ENCODE measurements at regions not wholly inside any gene's neighbourhood (a gene's known extent, or its start where the extent isn't known, plus 50 kb on each side); places are given as distances from the start of the nearest gene placed in this dataset.

- in situ Hi-C loops (cut with HindIII; ENCODE audit: low sequenced_read_pairs), result no loop called here
Measured at GRCh38 chr5:125115195-125115525, 368.7 kb upstream of the ZNF608 start.

DNA sequence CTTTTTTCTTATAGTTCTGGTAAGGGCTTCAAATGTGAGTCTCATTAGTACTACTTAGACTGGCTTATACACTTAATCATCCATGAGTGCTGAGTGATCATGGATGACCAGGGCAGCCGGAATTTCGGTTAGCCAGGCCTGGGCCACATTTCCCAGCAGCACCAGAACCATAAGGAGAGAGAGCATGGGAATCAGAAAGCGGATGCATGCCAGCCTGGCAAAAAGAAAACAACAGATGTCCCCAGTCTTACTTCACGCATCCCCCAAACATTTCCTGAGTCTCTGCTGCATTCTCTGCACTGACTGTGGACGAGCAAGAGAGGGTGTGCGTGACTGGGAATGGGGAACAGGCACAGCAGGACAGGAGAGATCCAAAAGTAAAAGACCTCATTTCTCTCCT lies 371.1 kb upstream of the ZNF608 start:
- in situ Hi-C loops (cut with HindIII; ENCODE audit: low sequenced_read_pairs), result no loop called here

DNA sequence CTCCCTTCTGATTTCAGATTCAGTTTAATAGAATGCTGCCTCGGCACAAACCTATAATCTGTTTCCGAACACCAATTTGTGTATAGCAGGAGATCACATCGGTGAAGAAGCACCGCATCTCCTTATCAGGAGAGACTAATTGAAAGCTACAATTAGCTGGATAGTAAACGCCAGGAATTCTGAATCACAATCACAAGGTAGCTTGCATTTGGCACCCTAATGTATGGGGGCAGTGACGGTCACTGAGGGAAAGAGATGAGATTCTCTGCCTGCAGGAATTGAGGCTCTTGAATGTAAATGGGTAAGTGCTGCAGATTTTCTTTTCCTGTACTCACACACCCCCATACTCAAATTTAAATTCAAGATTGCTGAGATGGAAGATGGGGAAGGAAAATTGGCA lies 373.6 kb upstream of the ZNF608 start:
- in situ Hi-C loops (cut with HindIII; ENCODE audit: low sequenced_read_pairs), result no loop called here

DNA sequence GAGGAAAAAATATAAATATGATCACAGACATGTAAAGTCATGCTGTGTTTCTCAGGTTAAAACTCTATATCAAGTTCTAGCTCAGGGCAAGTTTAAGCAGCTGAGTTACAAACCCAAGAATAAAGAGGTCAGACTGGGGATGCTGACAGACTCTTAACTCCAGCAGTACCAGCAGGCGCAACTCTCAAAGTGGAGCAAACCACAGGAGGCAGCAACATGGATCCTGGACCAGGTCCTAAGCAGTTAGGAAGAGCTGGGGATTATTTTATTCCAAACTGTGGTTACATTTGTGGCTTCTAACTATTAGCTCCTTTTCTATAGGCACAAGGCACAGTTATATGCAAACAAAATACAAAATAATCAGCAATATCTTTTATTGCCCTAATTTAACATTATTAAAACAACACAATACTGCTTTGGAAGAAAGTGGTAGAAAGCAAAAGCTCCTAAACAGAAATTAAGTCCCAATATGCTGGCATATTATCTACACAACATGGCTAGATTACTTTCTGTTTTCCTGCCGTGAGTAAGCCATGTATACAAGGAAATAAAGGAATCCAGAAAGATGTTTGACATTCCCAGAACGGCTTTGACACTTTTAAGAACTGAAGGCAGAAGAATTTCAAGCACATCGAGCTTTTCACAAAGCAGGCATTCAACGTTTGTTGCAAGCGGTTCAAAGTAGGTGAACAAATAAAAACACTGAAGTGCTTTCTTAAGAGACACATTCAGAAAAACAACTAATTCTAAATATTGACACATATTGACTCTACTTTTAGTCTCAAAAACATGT lies 378.8 kb upstream of the ZNF608 start:
- in situ Hi-C loops (cut with HindIII; ENCODE audit: low sequenced_read_pairs), result no loop called here

- in situ Hi-C loops (cut with HindIII; ENCODE audit: low sequenced_read_pairs), result no loop called here
Measured at GRCh38 chr5:125126050-125126449, 379.6 kb upstream of the ZNF608 start.

DNA sequence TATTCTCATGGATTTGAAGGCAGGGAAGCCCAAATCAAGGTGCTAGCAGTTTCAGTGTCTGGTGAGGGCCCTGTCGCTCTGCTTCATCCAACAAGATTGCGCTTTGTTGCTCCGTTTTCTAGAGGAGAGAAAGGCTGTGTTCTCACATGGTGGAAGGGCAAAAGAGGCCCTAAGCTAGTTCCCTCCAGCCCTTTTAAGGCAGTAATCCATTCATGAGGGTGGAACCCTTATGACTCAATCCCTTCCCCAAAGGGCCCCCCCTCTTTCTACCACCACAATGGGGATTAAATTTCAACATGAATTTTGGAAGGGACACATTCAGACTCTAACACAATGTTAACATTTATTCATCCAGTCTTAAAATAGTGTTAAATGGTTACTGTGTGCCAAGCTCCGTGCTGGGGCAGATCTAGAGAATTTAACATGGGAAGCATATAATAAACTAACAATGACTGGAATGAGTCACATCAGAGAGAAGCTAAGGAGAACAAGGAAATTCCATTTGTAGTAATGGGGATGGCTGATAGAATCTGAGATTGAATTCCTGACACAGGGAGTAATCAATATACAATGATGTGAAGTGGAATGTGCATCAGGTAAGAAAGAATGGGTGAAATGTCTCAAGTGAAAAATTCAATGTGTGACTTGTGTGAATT lies 382.8 kb upstream of the ZNF608 start:
- in situ Hi-C loops (cut with HindIII; ENCODE audit: low sequenced_read_pairs), result no loop called here

DNA sequence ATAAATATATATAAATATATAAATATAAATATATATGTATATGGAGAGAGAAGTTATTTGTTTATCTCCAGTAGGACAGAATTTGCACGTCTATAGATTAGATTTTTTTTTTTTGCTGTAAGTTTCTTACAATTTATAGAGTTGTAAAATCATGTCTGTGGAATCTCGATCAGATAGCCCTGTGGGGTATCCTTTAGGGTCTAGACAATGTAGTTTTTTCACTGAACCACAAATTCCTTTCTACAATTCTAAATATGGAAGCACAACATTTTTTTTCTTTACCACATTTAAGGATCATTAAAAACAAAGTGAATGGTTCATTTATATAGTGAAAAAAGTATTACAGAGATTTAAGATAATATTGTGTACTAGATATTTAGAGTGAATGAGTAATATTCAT lies 384.2 kb upstream of the ZNF608 start:
- in situ Hi-C loops (cut with HindIII; ENCODE audit: low sequenced_read_pairs), result no loop called here

- in situ Hi-C loops (cut with HindIII; ENCODE audit: low sequenced_read_pairs), result no loop called here
Measured at GRCh38 chr5:125134216-125135081, 388.0 kb upstream of the ZNF608 start.

- in situ Hi-C loops (cut with HindIII; ENCODE audit: low sequenced_read_pairs), result no loop called here
Measured at GRCh38 chr5:125137535-125137934, 391.1 kb upstream of the ZNF608 start.

GRCh38 chr5:125138266-125138665 lies 391.8 kb upstream of the ZNF608 start:
- in situ Hi-C loops (cut with HindIII; ENCODE audit: low sequenced_read_pairs), result no loop called here

DNA sequence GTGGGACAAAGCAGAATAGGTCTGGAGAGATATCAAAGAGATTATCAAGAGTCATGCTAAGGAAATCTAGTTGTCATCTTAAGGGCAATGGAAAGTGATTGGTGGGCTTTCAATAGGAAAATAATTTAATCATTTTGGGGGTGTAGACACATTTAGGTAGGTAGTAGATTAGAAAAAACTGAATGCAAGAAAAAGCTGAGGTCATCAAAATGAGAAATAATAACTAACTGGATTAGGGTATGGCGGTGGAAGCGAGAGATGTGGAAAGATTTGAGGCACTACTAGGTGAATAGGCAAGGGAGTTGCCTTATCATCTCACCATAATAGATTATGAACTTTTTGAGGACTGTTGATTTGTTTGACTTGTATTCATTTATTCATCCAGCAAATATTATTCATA lies 393.2 kb upstream of the ZNF608 start:
- in situ Hi-C loops (cut with HindIII; ENCODE audit: low sequenced_read_pairs), result no loop called here

DNA sequence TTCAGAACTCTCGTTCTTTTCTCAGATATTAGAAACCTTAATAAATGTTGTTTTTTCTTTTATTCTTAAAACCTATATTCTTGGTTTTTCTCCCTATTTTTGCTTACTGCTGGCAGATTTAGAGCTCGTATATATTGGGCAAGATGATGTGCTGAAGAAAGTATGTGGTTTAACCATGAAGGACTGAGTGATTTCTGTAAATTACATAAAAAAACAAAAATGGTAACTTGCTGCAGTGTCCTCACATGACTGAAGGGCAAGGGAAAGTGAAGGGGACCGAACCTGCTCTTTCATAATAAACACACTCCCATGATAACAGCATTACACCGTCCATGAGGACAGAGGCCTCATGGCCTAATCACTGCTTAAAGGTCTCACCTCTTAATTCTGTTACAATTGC lies 393.8 kb upstream of the ZNF608 start:
- in situ Hi-C loops (cut with HindIII; ENCODE audit: low sequenced_read_pairs), result no loop called here

- in situ Hi-C loops (cut with HindIII; ENCODE audit: low sequenced_read_pairs), result no loop called here
Measured at GRCh38 chr5:125140855-125141254, 394.4 kb upstream of the ZNF608 start.

DNA sequence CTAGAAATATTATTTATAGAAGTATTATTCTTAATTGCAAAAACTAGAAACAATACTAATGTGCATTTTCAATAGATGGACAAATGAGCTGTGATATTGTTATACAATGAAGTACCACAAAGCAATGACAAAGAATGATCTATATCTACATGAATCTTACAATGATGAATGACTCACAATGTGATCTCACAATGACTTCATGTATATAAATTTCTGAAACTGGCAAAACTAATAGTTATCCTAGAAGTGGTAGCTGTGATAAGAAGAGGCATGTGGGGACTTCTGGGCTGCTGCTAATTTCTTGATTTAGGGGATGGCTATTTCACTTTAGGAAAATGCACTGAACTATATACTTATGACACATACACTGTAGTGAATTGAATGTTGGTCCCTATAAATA lies 396.0 kb upstream of the ZNF608 start:
- in situ Hi-C loops (cut with HindIII; ENCODE audit: low sequenced_read_pairs), result no loop called here

GRCh38 chr5:125143011-125143410 lies 396.6 kb upstream of the ZNF608 start:
- in situ Hi-C loops (cut with HindIII; ENCODE audit: low sequenced_read_pairs), result no loop called here

GRCh38 chr5:125148076-125148475 lies 401.6 kb upstream of the ZNF608 start:
- in situ Hi-C loops (cut with HindIII; ENCODE audit: low sequenced_read_pairs), result no loop called here

DNA sequence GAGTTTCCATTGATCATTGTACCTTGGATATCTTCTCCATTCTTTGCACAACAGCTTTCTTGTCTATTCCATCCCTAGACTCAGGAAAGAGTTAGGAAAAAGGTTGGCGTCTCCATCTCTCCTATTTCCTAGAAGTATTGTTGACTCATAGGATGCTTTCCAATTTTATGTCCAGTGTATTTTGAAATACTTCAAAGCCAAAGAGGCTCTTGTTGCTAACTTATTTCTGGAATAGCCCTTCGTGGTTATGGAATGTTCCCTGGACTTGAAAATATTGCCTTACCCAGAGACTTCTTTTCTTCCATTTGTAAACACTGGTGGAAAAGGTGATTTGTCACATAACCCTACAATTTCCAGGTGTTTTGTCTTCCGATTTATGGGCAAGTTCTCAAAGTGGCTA lies 402.3 kb upstream of the ZNF608 start:
- in situ Hi-C loops (cut with HindIII; ENCODE audit: low sequenced_read_pairs), result no loop called here

DNA sequence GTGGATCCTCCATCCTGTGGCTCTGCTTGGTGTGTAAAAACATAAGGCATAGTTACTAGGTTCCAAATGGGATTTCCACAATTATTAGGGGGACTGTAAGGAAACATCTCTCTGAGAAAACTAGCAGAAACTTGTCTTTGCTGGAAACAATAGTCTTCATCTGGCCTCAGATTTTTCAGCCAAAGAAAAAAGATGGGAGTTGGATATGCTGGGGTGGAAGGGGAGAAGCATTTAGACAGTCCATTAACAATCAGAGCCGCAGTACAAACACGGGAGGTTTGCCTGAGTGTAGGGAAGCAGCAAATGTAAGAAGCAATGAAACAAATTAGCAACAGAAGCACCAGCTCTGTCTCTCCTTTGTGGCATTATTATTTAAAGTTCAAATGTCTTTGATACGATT lies 402.7 kb upstream of the ZNF608 start:
- in situ Hi-C loops (cut with HindIII; ENCODE audit: low sequenced_read_pairs), result no loop called here

GRCh38 chr5:125149527-125149926 lies 403.1 kb upstream of the ZNF608 start:
- in situ Hi-C loops (cut with HindIII; ENCODE audit: low sequenced_read_pairs), result no loop called here

GRCh38 chr5:125150041-125150669 lies 403.7 kb upstream of the ZNF608 start:
- in situ Hi-C loops (cut with HindIII; ENCODE audit: low sequenced_read_pairs), result no loop called here

DNA sequence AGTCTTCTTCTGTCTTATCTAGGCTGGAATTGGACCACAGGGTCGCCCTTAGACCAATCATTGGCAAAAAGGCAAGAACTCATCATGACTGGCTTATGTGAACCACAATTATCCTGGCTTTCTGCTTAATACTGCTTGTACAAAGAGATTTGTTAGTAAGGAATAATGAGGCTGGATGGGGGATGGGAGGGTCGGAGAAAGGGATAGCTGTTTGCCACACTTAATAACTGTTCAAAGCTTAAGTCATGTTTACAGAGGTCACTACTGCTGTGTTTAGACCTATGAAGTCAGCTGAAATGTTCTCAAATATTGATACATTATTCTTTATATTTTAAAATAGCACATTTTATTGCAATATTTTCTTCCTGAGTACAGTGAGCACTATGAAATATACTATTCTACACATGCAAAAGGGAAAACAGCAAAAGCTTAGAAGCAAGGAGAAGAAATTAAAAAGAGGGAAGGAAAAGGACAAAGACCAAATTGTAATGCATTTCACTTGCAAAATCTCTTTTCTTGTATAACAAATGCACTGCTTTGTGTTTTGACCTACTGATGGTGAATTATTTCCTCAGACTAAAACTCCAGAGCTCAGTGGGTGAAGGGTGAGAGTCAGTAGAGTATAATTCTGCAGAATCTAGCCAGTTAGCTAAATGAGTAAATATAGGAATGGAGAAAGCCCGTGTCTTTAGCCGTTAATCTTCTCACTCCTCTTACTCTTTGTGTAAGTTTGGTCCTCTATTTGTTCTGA lies 404.9 kb upstream of the ZNF608 start:
- in situ Hi-C loops (cut with HindIII; ENCODE audit: low sequenced_read_pairs), result no loop called here

Data from DLD1 (cell line).